ENCODE measurements at regions not wholly inside any gene's neighbourhood (a gene's known extent, or its start where the extent isn't known, plus 50 kb on each side); places are given as distances from the start of the nearest gene placed in this dataset.

DNA sequence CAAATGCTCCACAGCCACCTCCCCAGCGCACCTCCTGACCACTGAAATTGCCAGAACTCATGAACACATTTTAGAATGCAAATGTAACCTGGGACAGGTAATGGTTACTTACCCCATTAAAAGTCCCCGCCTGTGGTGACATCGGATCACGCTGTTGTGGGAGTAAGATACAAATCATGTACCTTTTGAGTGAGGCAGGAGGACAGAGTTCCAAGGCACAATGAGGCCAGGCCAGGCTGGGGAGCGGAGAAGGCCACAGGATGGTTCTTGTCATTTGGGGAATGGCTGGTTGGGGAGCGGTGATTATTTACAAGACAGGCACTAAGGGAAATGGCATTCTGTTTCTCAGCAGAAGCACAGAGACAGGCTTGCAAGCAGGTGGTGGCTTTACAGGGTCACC, 490.0 kb downstream of the EDEM1 start:
- TF ChIP-seq, protein P1, sequence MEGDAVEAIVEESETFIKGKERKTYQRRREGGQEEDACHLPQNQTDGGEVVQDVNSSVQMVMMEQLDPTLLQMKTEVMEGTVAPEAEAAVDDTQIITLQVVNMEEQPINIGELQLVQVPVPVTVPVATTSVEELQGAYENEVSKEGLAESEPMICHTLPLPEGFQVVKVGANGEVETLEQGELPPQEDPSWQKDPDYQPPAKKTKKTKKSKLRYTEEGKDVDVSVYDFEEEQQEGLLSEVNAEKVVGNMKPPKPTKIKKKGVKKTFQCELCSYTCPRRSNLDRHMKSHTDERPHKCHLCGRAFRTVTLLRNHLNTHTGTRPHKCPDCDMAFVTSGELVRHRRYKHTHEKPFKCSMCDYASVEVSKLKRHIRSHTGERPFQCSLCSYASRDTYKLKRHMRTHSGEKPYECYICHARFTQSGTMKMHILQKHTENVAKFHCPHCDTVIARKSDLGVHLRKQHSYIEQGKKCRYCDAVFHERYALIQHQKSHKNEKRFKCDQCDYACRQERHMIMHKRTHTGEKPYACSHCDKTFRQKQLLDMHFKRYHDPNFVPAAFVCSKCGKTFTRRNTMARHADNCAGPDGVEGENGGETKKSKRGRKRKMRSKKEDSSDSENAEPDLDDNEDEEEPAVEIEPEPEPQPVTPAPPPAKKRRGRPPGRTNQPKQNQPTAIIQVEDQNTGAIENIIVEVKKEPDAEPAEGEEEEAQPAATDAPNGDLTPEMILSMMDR (IDR thresholded peaks at IDR 0.05): no peak
- TF ChIP-seq POLR2A (IDR thresholded peaks at IDR 0.05): no peak
